ENCODE measurements at regions not wholly inside any gene's neighbourhood (a gene's known extent, or its start where the extent isn't known, plus 50 kb on each side); places are given as distances from the start of the nearest gene placed in this dataset.
"Not testable (repeated sequence)": the region's sequence is repeated elsewhere in the genome, so short reads cannot be mapped to it uniquely, and the experiment has no call there.

DNA sequence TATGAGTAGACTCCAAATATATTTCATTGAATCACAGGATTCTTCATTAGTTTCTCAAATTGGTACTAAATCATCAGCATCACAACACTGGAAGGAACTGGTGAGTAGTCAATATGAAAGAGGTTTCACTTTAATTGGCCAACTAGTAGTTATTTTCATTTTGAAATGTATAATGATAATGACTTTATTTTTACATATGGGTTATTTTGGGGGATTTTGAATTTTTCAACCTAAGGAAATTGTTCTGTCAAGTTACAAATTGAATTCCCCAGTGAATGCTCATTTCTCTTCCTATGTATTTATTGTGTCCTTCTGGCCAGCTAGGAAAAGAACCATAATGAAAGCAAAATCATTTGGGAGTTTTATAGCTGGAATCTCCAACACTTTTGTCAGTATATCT, 174.2 kb upstream of the ATP2B1 start:
- DNase-seq (ENCODE audit: insufficient read length, low spot score) (no peak), FAIRE-seq (no peak)

DNA sequence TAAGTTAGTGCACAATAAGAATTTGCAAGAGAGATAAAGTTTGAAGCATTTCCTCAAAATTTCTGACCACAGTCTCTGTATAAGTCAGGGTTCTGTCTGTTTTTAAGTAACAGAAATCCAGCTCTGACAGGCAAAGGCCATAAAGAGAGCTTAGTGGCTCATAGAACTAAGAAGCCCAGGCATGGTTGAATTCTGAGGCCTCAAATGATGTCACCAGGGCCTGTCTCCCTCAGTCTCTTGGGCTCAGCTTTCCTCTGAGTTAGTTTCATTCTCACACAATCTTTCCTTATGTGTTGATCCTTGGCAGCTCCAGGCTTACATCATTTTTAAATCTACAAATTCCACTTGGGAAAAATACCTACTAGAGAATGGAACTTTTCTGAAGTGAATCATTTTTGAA, 173.4 kb upstream of the ATP2B1 start:
- no peak for DNase-seq (ENCODE audit: insufficient read length, low spot score)
- no peak for FAIRE-seq

DNA sequence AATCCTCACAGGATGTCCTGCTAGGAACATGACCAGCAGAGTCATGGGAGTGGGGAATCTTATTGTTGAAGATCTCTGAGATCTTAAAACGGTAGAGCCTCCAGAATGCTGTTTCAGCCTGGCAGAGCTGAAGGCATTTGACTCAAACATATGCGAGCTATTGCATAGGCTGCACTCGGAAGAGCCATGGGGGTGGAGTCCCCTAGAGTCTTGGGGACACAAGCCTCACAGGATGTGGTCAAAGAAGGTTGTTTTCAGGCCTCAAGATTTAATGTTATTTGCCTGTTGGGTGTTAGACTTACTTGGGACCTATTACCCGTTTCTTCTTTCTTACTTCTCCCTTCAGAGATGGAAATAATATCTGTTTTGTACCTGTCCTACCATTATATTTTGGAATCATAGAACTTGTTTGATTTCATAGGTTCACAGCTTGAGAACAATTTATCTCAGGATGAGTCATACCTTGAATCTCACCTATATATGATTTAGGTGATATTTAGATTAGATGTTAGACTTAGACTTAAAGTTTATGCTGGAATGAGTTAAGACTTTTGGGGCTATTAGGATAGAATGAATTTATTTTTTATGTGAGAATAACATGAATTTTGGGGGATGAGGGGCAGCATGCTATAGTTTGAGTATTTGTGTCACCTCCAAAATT, 172.2 kb upstream of the ATP2B1 start:
- no peak for DNase-seq (ENCODE audit: insufficient read length, low spot score)
- FAIRE-seq, result no peak

DNA sequence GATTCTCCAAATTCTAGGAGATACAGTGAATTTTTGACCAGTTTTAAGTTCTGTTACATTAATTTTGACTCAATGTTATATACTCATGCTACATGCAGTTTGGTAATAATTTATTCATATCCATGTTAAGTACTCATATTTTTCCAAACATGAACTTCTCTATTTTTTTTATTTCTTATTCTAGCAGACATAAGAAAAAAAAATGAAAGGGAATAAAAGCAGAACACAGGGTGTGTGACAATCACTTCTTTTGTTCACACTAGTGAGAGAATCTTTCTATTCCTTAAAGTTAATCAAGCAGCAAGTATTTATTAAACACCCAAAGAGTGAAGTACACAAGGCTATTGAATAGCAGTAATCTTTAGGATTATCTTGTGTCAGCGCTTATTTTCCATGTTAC, 171.1 kb upstream of the ATP2B1 start:
- DNase-seq (ENCODE audit: insufficient read length, low spot score) (no peak), FAIRE-seq (no peak)

DNA sequence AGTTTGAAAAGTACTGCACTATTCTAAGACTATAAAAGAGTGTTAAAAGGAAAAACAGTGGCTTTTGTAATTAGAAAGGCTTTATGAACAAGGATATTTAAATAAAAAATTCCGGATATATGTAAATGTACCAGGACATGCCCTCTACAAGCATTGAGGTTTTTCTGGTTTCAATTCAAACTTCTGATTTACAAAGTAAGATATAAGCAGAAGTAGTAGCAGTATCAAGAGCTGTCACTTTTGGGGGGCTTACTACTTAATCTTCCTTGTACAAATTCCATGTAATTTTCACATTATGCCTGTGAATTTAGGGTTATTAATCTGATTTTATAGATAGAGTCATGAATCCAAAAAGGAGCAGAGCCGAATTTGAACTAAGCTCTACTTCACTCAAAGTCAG, 170.3 kb upstream of the ATP2B1 start:
- FAIRE-seq (no peak), DNase-seq (ENCODE audit: insufficient read length, low spot score) (no peak)

DNA sequence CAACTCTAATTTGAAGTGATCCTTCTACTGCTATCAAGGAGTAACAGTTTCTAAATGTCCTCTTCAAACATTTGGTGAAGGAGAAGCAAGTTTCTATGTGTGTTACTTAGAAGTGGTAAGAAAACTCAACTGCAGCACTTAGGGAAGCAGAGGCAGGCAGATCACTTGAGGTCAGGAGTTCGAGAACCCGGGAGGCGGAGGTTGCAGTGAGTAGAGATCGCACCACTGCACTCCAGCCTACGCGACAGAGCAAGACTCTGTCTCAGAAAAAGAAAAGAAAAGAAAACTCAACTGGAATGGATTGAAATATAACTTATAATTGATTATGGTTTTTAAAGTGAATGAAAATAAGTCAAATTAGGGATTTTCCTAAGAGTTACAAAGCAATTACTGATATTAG, 169.7 kb upstream of the ATP2B1 start:
- DNase-seq (ENCODE audit: insufficient read length, low spot score), result no peak
- no peak for FAIRE-seq

DNA sequence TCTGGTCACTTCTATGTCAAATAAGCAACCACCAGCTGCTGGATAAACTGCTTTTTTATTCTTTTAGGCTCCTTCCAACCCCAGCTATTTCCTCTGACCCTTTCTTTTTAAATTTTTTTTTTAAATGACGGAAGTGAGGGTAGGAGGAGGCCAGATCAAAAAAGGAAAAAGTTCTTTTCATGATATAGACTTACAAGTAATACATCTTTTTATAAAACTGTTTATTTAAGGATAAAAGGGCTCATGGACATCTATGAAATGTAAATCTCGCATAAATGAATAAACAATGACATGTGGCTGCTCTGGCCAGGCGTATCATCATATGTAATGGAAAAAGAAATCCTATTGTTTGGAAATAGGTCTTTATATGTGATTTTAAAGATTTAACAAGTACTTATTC, 169.0 kb upstream of the ATP2B1 start:
- FAIRE-seq, result no peak

DNA sequence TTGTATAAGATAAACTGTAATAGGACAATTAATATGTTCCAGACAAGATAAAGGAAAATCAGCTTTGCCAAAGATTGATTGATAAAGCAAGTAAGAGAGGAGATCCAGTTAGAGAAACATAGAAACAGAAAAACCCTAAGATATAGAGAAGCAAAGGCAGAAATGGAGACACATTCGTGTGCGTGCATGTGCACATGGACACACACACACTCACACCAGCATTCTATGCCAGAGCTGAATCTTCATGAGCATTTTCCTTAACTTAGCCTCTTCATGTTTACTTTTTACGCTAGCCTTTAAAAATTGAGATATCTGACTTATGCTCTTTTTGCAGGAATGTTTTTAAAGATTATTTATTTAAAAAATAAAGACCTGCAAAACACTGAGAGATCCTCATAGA, 168.5 kb upstream of the ATP2B1 start:
- DNase-seq (ENCODE audit: insufficient read length, low spot score) (no peak), FAIRE-seq (no peak)

More for the DNA sequence above, 169.0 kb upstream of the ATP2B1 start:
- no peak for DNase-seq (ENCODE audit: insufficient read length, low spot score)

DNA sequence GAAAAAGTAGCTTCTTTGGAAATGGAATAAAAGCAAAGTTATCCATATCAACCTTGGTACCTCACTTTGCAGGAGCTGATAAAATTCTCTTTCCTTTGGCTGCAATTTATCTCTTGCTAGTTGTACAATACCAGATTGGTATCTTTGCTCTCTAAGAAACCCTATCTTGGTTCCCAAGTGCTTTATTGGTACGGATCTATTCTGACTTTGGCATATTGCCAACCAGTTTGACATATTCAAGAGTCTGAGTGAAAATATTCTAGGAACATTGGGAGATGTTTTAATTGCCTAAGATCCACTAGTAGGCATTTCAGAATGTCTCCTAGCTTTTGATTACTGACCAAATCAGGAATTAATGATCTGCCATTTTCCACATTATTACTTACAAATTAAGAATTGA, 167.2 kb upstream of the ATP2B1 start:
- DNase-seq (ENCODE audit: insufficient read length, low spot score) (no peak), FAIRE-seq (no peak)

DNA sequence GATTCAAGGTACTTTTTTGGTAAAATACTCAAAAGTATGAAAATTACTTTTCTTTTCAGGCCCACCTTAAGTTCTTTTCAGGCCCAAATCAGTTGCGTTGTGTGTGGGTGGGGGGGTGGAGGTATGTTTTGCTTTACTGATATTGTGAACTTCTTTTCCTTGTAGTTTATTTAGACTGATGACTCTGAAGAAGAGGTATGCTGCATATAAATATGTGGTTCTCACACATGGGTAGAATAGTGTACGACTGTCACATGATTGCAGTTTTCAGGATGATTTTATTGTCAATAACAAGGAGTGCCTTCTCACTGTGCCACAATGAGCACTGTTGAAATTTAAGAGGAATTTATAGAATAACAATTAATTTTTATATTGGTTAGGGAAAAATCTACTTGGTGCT, 166.6 kb upstream of the ATP2B1 start:
- FAIRE-seq (no peak), DNase-seq (ENCODE audit: insufficient read length, low spot score) (no peak)

DNA sequence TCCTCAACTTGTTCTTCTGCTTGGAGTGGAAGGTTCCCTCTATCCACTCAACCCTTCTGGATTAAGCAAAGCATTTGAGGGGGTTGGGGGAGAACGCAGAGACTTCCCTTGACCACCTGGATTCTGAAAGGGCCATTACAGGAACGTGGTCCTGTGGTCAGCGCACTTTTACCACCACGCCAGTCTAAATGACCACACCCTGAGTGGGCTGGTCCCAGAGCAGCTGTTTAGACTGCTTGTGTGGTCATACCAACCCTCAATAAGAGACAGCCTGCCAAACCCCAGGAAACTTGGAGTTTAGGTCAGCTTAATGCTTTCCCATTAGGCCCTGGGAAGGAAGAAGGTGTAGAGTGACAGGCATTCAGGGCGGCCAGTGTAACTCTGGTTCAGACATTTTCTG, 165.5 kb upstream of the ATP2B1 start:
- no peak for FAIRE-seq
- DNase-seq (ENCODE audit: insufficient read length, low spot score), result no peak

DNA sequence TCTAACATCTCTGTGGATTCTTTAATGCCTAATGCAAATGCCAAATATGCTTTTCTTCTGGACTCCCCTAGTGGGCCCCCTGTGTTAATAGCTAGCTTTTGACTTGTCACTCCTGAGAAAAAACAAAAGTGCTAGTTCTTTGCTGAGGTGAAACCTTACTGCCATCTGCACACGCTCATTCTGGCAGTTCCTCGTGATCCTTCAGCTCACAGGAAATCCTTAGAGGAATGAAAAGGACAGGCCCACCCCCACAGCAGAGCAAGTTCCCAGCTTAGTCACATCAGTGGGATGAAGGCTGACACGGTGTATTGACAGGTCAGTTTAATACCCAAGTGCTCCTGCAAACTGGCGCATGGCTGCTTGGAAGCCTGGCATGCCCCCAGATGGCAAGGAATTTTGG, 165.1 kb upstream of the ATP2B1 start:
- DNase-seq (ENCODE audit: insufficient read length, low spot score) (no peak), FAIRE-seq (no peak)

DNA sequence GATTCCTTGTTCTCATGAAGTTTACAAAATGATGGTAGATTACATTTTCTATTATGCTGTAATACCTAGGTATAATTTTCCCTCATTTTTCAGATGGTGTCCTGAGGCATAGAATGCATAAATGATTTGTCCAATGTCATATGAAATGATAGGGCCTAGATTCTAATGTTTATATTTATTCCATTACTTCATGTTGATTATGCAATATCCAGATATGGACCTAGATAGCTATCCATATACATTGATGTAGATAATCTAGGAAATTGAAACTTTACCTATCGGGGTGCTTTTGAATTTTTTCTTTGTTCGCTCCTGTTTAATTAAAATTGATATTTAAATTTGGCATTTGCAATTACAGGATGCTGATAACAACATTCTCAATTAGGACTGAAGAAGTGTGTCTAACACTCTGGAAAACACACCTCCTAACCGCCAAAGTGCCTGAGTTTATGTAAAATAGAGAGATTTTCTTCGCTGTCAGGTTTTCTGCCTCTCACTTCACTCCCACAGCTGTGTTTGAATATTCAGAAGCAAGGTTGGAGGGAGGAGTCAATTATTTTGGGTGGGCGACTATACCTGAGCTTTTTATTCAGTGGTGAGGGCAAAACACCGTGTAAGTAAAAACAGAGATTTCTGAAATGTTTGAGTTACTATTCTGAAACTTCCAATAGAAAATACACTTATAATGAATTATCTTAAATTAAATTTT, 164.4 kb upstream of the ATP2B1 start:
- DNase-seq (ENCODE audit: insufficient read length, low spot score), result no peak
- FAIRE-seq, result no peak

DNA sequence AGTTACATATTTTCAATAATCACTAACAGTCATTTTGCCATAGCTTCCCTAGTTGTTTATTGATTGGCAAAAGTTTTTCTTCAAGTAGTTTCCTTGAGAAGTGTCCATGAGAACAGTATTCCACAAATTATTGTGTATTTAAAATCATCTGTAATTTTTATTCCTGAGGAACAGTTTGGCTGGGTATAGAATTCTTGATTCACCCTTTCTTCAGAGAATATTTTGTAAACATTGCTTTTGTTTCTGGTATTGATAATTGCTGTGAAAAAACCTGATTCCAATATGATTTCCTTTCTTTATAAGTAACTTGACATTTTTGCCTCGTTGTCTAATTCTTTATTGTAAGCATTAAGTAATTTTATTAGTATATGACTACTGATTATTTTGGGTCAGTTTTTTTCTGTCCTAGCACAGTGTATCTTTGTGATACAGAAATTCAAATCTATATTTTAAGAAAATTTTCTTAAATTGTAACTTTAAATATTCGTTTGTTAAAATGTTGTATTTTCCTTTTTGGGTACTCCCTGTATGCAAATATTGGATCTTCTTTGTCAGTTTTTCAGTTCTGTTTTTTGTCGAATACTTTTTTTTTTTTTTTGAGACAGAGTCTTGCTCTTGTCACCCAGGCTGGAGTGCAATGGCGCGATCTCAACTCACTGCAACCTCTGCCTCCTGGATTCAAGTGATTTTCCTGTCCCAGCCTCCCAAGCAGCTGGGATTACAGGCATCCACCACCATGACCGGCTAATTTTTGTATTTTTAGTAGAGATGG, 162.0 kb upstream of the ATP2B1 start:
- no peak for FAIRE-seq

DNA sequence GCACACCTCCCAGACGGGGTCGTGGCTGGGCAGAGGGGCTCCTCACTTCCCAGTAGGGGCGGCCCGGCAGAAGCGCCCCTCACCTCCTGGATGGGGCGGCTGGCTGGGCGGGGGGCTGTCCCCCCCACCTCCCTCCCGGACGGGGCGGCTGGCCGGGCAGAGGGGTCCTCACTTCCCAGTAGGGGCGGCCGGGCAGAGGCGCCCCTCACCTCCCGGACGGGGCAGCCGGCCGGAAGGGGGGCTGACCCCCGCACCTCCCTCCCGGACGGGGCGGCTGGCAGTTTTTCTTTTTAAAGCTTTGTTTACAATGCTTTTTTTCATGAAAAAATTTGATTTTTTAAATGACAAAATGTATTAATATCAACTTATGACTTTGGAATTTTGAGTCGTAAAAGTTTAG, 159.0 kb upstream of the ATP2B1 start:
- not testable (repeated sequence) for FAIRE-seq; DNase-seq (ENCODE audit: insufficient read length, low spot score)

More for the DNA sequence above, 162.0 kb upstream of the ATP2B1 start:
- no peak for DNase-seq (ENCODE audit: insufficient read length, low spot score)

DNA sequence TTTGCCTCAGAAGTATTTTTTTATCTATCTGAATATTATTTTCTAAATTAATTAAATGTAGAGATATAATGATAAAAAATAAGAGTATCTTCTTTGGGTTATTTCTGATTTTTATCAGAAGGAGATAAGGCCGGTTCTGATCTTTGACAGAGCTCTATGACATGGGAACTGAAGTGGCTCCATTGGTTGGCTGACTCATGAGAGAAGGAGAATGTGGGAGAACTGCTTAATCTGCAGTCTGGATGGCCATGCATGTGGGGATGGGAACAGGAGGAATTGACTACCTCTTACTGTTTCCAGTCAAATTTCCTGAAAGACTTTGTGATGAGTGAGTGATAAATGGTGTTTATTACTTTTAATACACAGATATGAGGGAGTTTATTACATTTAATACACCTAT, 155.8 kb upstream of the ATP2B1 start:
- FAIRE-seq (no peak), DNase-seq (ENCODE audit: insufficient read length, low spot score) (no peak)

DNA sequence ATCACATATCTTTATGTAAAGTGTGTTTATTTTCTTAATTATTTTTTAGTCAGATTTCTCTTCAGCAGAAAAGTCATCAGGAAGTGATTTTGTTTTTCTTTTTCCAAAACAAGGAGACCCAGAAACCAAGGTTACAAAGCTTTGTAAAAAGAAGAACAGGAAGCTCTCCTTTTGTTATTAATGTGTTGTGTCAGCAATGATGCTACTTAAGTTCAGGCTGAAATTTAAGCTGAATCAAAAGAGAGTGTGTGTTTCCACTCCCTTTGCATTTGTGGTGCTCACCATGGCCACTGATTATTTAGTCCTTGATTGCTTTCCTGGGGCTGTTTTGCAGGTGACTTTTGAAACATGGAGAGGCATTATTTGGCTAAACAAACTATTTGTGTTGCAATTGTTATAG, 155.3 kb upstream of the ATP2B1 start:
- FAIRE-seq, result no peak

DNA sequence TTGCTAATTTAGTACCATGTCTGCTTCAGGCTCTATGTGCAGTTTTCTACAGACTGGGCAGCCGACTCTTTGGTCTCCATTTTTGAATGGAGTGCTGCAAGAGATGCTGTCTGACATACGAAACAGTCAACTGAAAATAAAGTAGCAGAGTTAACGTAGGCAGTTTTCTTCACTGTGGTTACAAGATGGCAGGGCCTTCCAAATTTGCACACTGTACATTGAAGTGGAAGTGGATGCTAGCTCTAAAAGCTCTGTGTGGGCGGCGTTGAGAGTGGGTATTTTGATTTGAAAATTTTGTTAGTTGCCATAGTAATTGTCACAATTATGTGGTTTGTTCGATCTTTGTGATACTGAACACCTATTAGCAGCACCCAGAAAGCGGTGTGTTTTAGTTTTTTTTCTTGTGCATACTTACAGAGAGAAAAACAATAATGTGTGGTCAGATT, 154.9 kb upstream of the ATP2B1 start:
- FAIRE-seq, result no peak

More for the DNA sequence above, 155.3 kb upstream of the ATP2B1 start:
- DNase-seq (ENCODE audit: insufficient read length, low spot score), result no peak

DNA sequence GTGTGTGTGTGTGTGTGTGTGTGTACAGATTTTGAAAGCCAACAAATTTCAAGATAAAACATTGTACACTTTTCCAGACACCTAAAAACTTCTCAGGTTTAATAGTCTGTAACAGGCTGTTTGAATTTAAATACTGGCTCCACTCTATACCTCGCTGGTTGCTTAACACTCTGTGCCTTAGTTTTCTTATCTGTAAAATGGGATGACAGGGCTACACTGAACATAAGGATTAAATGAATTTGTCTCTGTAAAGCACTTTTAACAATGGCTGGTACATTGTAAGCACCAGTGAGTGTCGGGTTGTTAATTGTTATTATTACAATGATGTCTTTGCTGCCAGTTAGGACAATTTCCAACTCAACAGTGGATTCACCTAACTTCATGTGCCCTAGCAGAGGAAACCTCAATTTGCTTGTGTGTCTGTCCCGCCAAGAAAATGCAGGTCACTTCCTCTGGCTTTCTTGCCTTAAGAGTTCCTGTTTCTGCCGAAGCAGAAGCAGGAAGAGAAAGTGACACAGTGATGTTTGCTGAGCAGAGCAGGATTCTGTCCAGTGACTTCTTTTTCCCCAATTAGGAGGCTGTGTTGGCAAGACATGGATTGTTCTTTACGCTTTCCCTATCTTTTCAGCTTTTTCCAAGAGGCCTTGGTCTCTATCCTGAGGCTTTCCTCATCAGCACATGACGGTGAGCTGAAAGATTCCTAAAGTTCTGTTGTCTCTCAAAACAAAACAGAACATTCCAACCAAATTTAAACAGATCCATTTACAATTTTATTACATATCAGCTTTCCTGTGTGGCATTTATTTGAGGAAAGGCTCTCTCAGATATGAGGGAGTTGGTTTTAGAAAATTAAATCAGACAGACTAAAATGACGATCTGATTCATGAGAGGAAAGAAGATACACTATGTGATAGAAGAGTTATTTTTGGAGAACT, 154.1 kb upstream of the ATP2B1 start:
- no peak for FAIRE-seq
- no peak for DNase-seq (ENCODE audit: insufficient read length, low spot score)

More for the DNA sequence above, 154.9 kb upstream of the ATP2B1 start:
- no peak for DNase-seq (ENCODE audit: insufficient read length, low spot score)

DNA sequence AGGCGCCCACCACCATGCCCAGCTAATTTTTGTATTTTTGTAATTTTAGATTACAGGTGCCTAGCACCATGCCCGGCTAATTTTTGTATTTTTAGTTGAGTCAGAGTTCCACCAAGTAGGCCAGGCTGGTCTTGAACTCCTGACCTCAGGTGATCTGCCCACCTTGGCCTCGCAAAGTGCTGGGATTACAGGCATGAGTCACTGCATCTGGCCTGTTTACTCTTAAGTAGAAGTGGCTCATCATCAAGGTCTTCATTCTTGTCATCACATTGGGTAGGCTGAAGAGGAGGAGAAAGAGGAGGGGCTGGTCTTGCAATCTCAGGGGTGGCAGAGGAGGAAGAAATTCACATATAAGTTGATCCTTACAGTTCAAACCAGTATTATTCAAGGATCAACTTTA, 152.4 kb upstream of the ATP2B1 start:
- DNase-seq (ENCODE audit: insufficient read length, low spot score), result no peak
- FAIRE-seq, result no peak
